ENCODE measurements at regions not wholly inside any gene's neighbourhood (a gene's known extent, or its start where the extent isn't known, plus 50 kb on each side); places are given as distances from the start of the nearest gene placed in this dataset.

- in situ Hi-C loops (cut with MboI; ENCODE audit: low pct_unique_long_range_greater_than_20kb, low sequenced_read_pairs, unreplicated experiment), result no loop called here
- no peak for TF ChIP-seq CTCF (IDR thresholded peaks at IDR 0.05; ENCODE audit: extremely low read depth, insufficient read depth, missing control alignments)
- no peak for DNase-seq (ENCODE audit: low spot score)
Measured at GRCh38 chr4:153905231-153905630, 116.3 kb upstream of the SFRP2 start.

- TF ChIP-seq CTCF (IDR thresholded peaks at IDR 0.05; ENCODE audit: extremely low read depth, insufficient read depth, missing control alignments), result no peak
- DNase-seq (ENCODE audit: low spot score), result no peak
- in situ Hi-C loops (cut with MboI; ENCODE audit: low pct_unique_long_range_greater_than_20kb, low sequenced_read_pairs, unreplicated experiment), result no loop called here
Measured at GRCh38 chr4:153904011-153904410, 115.1 kb upstream of the SFRP2 start.

- TF ChIP-seq CTCF (IDR thresholded peaks at IDR 0.05; ENCODE audit: extremely low read depth, insufficient read depth, missing control alignments), result no peak
- no peak for DNase-seq (ENCODE audit: low spot score)
- in situ Hi-C loops (cut with MboI; ENCODE audit: low pct_unique_long_range_greater_than_20kb, low sequenced_read_pairs, unreplicated experiment), result no loop called here
Measured at GRCh38 chr4:153901220-153901619, 112.3 kb upstream of the SFRP2 start.

GRCh38 chr4:153900426-153900825, 111.5 kb upstream of the SFRP2 start:
- DNase-seq (ENCODE audit: low spot score), result no peak
- no peak for TF ChIP-seq CTCF (IDR thresholded peaks at IDR 0.05; ENCODE audit: extremely low read depth, insufficient read depth, missing control alignments)
- in situ Hi-C loops (cut with MboI; ENCODE audit: low pct_unique_long_range_greater_than_20kb, low sequenced_read_pairs, unreplicated experiment), result no loop called here

GRCh38 chr4:153890761-153891160, 101.9 kb upstream of the SFRP2 start:
- DNase-seq (ENCODE audit: low spot score), result no peak
- no peak for TF ChIP-seq CTCF (IDR thresholded peaks at IDR 0.05; ENCODE audit: extremely low read depth, insufficient read depth, missing control alignments)
- in situ Hi-C loops (cut with MboI; ENCODE audit: low pct_unique_long_range_greater_than_20kb, low sequenced_read_pairs, unreplicated experiment), result no loop called here

GRCh38 chr4:153887217-153887616, 98.3 kb upstream of the SFRP2 start:
- no peak for DNase-seq (ENCODE audit: low spot score)
- no peak for TF ChIP-seq CTCF (IDR thresholded peaks at IDR 0.05; ENCODE audit: extremely low read depth, insufficient read depth, missing control alignments)
- in situ Hi-C loops (cut with MboI; ENCODE audit: low pct_unique_long_range_greater_than_20kb, low sequenced_read_pairs, unreplicated experiment), result no loop called here

GRCh38 chr4:153884325-153884724, 95.4 kb upstream of the SFRP2 start:
- in situ Hi-C loops (cut with MboI; ENCODE audit: low pct_unique_long_range_greater_than_20kb, low sequenced_read_pairs, unreplicated experiment), result no loop called here

More at GRCh38 chr4:153884325-153884724, 95.4 kb upstream of the SFRP2 start:
- no peak for DNase-seq (ENCODE audit: low spot score)
- no peak for TF ChIP-seq CTCF (IDR thresholded peaks at IDR 0.05; ENCODE audit: extremely low read depth, insufficient read depth, missing control alignments)
